Mesothelial cell of epicardium (in vitro differentiated cells): ENCODE measurements at regions not wholly inside any gene's neighbourhood (a gene's known extent, or its start where the extent isn't known, plus 50 kb on each side); places are given as distances from the start of the nearest gene placed in this dataset.
A peak's percentile ranks its signal among the peaks of the same experiment; 100 is the strongest.

Experiments used
- DNase-seq, 2 experiments: peaks; one replicate each; pipeline ENCODE4 v3.0.0; 2021; ENCODE audit warnings: low spot score in 2 of 2; ENCODE audit not compliant: unreplicated experiment in 2 of 2
- H3K27ac Mint-ChIP-seq: 2 replicates; pipeline ENCODE4 v1.8.0; 2021; ENCODE audit warnings: mixed read lengths
- H3K27me3 Mint-ChIP-seq: 2 replicates; pipeline ENCODE4 v1.8.0; 2021; ENCODE audit warnings: low read depth, mixed read lengths
- H3K36me3 Mint-ChIP-seq: 2 replicates; pipeline ENCODE4 v1.8.0; 2021; ENCODE audit warnings: mixed read lengths
- H3K4me1 Mint-ChIP-seq: 2 replicates; pipeline ENCODE4 v1.8.0; 2021; ENCODE audit warnings: mixed read lengths
- H3K4me3 Mint-ChIP-seq: 2 replicates; pipeline ENCODE4 v1.8.0; 2021; ENCODE audit warnings: mild to moderate bottlenecking, moderate library complexity, mixed read lengths
- H3K9me3 Mint-ChIP-seq: 2 replicates; pipeline ENCODE4 v1.8.0; 2021; ENCODE audit warnings: mixed read lengths
- CTCF ChIP-seq: fragments of 200-600 bp; sonication (generic); IDR thresholded peaks from one replicate; pipeline ENCODE4 v1.5.0; 2021; ENCODE audit warnings: antibody characterized with exemption; ENCODE audit not compliant: unreplicated experiment

DNA sequence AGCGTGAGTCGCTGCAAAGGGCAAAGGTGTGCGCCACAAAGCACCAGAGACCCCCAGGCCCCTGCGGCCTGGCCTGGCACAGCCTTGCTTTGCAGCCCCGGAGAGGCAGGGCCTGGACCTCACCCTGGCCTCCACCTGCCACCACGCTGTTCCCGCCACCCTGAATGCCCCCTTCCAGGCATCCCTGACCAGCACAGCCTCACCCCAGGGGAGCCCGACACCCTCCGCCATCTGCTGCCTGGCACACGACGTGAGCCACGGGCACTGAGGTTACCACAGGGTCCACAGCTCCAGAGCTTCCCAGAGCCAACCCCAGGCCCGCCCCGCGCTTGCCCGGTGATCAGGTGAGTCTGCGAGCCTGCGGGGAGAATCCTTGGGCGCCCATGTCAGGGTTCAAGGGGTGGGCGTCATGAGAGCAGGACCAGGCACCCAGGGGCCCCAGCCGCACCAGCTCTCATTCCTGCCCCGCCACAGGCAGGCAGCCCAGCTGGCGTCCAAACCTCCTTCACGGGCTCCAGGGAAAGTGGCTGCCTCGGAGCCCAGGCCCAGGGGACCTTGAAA lies 171.3 kb downstream of the BRD1 start:
- no peak for TF ChIP-seq CTCF
- H3K36me3 Mint-ChIP-seq = no peaks in the 10 kb centered on the region
- peaks cover 36% of the 10 kb centered on the region for H3K27me3 Mint-ChIP-seq
- H3K9me3 Mint-ChIP-seq = no peaks in the 10 kb centered on the region
- no peak overlapping the region for H3K27ac Mint-ChIP-seq
- H3K4me3 Mint-ChIP-seq = no peak overlapping the region
- DNase-seq = no peak
- H3K4me1 Mint-ChIP-seq = peaks cover 4% of the 10 kb centered on the region

DNA sequence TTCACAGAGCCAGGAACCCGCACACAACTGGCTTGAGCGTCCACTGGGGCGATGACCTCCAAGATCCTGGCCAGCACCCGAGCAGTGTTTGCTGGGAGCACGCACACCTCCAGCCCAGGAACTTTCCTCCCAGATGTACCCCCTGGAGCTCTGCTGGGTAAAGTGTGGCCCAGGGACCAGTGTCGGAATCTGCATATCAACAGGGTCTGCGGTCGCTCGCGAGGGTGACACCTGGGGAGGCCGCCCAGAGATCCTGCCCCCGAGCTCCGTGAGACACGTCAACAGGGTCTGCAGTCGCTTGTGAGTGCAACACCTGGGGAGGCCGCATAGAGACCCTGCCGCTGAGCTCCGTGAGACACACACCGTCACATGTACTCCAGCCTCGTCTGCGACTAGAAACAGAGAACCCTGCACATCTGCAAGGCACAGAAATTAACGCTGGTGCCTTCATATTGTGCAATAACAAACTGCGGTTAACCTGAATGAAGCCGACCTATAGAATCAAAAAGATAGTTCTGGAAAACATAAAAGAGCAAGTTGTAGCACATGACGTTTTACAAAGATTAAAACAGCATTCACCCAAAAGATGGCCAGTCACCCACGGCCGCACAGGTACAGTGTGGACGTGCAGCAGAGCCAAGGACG lies 172.4 kb downstream of the BRD1 start:
- Mint-ChIP-seq H3K27ac (no peak overlapping the region), H3K4me1 (peaks cover 4% of the 10 kb centered on the region), H3K9me3 (no peaks in the 10 kb centered on the region), H3K27me3 (peaks cover 40% of the 10 kb centered on the region), H3K4me3 (no peak overlapping the region), H3K36me3 (no peaks in the 10 kb centered on the region)
- DNase-seq = peak in 1 of 2 experiments; percentile 12
- TF ChIP-seq CTCF = no peak

- DNase-seq = no peak
- Mint-ChIP-seq H3K4me3 (no peak overlapping the region), H3K36me3 (no peaks in the 10 kb centered on the region), H3K27me3 (peaks cover 51% of the 10 kb centered on the region), H3K27ac (no peak overlapping the region), H3K9me3 (no peaks in the 10 kb centered on the region), H3K4me1 (no peaks in the 10 kb centered on the region)
- TF ChIP-seq CTCF = no peak
Observed at GRCh38 chr22:49650336-49651241, 177.1 kb downstream of the BRD1 start.

- no peaks in the 10 kb centered on the region for H3K4me1 Mint-ChIP-seq
- no peak overlapping the region for H3K4me3 Mint-ChIP-seq
- H3K36me3 Mint-ChIP-seq = no peaks in the 10 kb centered on the region
- H3K27ac Mint-ChIP-seq = no peak overlapping the region
- no peak for DNase-seq
- TF ChIP-seq CTCF = no peak
- peaks cover 42% of the 10 kb centered on the region for H3K27me3 Mint-ChIP-seq
- no peaks in the 10 kb centered on the region for H3K9me3 Mint-ChIP-seq
Observed at GRCh38 chr22:49649166-49650068, 178.3 kb downstream of the BRD1 start.

GRCh38 chr22:49648053-49648452 lies 179.6 kb downstream of the BRD1 start:
- H3K27me3 Mint-ChIP-seq = peaks cover 33% of the 10 kb centered on the region
- TF ChIP-seq CTCF = no peak
- no peak for DNase-seq
- H3K27ac Mint-ChIP-seq = no peak overlapping the region
- H3K4me1 Mint-ChIP-seq = no peaks in the 10 kb centered on the region
- no peak overlapping the region for H3K4me3 Mint-ChIP-seq
- no peaks in the 10 kb centered on the region for H3K36me3 Mint-ChIP-seq
- H3K9me3 Mint-ChIP-seq = no peaks in the 10 kb centered on the region
